HPDE6-E6E7 (cell line): ENCODE measurements at regions not wholly inside any gene's neighbourhood (a gene's known extent, or its start where the extent isn't known, plus 50 kb on each side); places are given as distances from the start of the nearest gene placed in this dataset.

Source experiments
- DNase-seq: peaks from one replicate; pipeline ENCODE4 v3.0.0; 2011; ENCODE audit warnings: missing footprints; ENCODE audit errors: extremely low spot score

- no peak for DNase-seq
Observed at GRCh38 chr2:240341064-240341463, 94.4 kb upstream of the GPC1 start.

GRCh38 chr2:240343548-240343947, 91.9 kb upstream of the GPC1 start:
- DNase-seq = no peak

GRCh38 chr2:240344904-240345303, 90.6 kb upstream of the GPC1 start:
- no peak for DNase-seq

DNA sequence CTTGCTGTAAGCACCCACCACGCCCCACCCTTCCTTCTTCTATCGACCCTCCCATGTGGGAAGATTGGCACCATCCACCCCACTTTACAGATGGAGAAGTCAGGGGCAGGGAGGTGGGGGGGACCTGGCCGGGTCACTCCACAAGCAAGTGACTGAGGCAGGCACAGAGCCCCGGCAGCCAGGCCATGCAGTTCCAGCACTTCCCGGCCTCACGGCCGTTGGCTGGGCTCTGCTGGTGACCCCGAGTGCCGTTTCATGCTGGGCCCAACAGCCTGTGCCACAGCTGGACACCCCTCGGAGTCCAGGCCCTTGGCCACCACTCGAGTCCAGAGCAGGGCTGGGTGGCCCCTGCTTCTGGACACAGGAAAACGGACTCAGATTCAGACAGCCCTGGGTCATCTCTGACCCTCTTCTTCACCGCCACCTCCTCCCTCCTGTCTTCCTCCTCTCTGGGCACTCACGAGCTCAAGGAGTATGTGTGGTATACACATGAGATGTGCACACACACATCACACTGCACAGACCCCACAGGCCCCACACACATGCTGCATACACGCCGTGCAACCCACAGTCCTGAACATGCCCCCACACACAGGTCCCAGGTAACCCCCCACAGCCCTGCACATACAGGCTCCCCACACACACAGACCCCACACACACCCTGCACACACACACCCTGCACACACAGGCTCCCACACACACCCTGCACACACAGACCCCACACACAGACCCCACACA, 89.3 kb upstream of the GPC1 start:
- DNase-seq = no peak

GRCh38 chr2:240346753-240347372, 88.6 kb upstream of the GPC1 start:
- no peak for DNase-seq

DNA sequence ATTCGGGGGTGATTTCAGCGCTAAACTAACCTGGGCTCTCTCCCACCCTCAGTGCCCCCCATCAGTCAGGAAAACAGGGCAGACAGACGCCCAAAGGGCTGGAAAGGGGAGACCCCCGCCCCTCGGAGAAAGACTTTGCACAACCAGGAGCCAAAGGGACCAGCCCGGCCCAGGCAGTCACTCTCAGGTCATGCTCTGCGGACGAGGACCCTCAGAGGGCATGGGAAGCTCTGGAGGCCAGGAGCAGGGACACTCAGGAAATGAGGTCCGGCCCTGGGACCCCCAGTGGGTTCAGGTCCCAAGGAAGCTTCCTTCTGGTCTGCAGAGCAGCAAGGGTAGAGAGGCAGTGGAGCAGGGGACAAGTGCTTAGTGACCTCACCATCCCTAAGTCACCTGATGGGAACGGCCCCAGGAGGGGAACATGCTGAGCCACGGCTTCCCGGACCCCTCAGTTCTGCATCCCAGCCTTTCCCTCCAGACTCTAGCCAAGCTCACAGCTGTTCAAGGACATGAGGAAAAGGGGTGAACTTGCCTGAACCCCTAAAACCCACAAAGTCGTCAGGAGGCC, 88.0 kb upstream of the GPC1 start:
- no peak for DNase-seq

- DNase-seq = no peak
Observed at GRCh38 chr2:240347949-240348500, 87.4 kb upstream of the GPC1 start.

DNA sequence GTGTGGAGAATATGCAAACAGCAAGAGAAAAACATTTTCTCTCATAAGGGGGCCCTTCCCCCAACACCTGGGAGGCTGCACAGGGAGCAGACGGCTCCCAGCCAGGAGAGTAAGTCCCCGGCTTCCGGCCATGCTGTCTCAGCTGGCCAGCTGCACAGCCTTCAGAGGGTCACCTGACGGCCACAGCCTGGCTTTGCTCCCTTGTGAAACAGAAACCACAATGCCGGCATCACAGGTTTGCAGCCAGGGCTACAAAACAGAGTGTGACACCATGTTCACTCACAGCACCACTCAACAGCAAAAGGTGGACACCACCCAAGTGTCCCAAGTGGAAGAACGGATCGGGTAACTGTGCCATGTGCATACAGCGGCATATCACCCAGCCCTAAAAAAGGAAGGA, 86.9 kb upstream of the GPC1 start:
- DNase-seq = no peak

DNA sequence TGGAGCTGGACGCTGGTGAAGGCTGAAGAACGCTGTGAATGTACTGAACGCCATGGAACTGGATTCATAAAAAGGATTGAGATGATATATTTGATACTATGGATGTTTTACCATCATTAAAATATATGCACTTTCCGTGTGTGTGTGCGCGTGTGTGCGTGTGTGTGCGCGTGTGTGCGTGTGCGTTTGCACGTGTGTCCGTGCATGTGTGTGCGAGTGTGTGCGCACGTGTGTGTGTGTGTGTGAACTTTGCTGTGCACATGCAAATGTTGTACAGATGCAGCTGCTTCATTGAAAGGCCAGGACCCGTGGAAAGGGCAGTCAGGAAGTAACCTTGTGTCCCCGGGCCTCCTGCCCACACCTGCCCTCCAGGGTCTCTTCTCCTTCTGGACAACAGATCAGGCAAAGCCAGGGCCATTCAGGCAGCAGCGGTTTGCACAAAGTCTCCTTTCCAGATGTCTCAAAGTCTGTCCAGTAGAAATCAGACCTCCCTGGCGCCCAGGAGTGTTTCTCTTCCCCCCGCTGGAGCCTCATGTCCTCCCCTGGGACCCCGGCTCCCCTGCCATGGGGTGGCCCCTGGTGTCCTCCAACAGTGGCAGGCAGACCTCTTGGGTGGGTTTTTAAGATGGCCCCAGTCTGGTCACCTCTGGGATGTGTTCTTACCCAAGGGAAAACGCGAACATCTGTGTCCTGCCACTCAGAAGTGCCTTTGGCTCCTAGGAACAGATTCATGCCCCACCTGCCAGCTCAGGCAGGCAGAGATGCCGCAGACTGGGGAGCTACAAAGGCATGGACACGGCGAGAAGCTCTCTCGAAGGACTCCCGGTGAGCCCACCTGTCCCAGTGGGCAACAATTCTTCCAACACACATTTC, 86.1 kb upstream of the GPC1 start:
- DNase-seq = no peak

GRCh38 chr2:240350006-240350355, 85.5 kb upstream of the GPC1 start:
- no peak for DNase-seq

DNA sequence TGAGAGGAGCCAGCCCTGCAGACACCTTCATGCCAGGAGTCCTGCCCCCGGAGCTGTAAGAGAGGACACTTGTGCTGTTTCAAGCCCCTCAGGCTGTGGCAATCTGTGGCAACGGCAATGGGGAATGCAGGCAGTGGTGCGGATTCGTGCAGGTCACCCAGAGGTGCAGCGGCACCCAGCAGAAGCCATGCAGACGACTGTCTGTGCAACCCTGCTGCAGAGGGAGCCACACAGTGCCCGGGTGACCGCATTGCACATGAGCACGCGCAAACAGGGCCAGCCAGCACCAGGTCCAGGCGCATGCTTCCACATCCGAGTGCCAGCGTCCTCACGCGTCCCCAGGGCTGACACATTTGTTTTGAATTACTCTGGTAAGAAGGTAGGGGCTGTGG, 84.8 kb upstream of the GPC1 start:
- DNase-seq = no peak

DNA sequence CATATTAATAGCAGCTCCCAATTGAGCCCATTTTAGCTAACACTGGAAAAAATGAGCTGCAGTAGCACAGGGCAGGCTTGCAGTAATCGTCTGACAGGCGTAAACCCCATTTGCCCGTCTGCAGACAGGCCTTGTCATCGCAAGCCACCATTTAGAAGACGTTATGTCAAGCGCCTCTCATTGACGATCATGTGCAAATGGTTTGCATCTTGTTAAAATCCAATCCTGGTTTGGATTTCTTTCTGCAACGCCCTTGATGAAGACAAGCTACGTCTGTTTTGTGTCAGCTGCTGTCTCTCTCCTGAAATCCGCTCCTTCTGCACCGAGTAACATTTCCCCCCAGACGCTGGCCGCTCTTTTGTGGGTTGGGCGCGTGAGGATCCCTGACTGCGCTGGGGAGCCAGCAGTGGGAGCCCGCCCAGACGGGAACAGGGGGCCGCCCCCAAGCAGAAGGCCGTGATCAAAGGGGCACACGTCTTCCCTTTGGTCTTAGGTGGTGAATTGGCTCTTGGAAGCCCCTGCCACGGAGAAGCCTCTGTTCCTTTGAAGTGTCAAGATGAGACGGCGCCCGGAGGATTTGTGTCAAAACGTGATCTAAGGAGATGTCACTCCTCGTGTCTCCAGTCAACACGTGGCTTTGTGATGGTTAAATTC, 84.2 kb upstream of the GPC1 start:
- DNase-seq = no peak

GRCh38 chr2:240351826-240352426, 83.5 kb upstream of the GPC1 start:
- DNase-seq = no peak

GRCh38 chr2:240353086-240353798, 82.2 kb upstream of the GPC1 start:
- no peak for DNase-seq

GRCh38 chr2:240353944-240354343, 81.5 kb upstream of the GPC1 start:
- DNase-seq = no peak

GRCh38 chr2:240355001-240355891, 80.2 kb upstream of the GPC1 start:
- no peak for DNase-seq

GRCh38 chr2:240355962-240356361, 79.5 kb upstream of the GPC1 start:
- DNase-seq = no peak

GRCh38 chr2:240356700-240357640, 78.5 kb upstream of the GPC1 start:
- no peak for DNase-seq
